Body of pancreas (tissue), 4 donors: ENCODE measurements at regions not wholly inside any gene's neighbourhood (a gene's known extent, or its start where the extent isn't known, plus 50 kb on each side); places are given as distances from the start of the nearest gene placed in this dataset.

ENCODE experiments used
- POLR2A ChIP-seq, 3 donors: fragments of 450-650 bp; IDR thresholded peaks; one replicate each; pipeline ENCODE4 v1.6.1; 2016; ENCODE audit warnings: antibody characterized with exemption in 3 of 3, mild to moderate bottlenecking in 2 of 3
- TF ChIP-seq, protein P1 (sequence below), 7 experiments: fragments of 450-650 bp in 4 of 7; fragments of 200-600 bp in 3 of 7; sonication (generic) in 3 of 7; IDR thresholded peaks; one replicate each; pipeline ENCODE4 v1.5.1; 2016 to 2019; ENCODE audit warnings: antibody characterized with exemption in 7 of 7

DNA sequence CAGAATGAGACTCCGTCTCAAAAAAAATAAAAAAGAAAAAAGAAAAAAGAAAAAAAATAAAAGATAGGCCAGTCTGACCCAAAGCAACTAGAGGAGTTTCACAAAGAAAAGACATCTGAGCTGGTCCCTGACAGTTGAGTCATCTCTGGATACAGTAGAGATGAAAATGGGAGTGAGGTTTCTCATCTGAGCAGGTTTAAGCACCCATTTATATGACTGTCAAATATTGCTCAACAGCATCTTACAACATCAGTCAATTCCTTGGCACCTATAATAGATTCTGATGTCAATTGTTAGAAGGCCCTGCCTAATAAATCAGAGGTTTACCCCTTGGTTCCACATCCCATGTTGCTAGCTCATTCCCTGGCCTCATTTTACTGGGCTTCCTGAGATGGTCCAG lies 490.5 kb downstream of the MAGEE1 start:
- TF ChIP-seq, protein P1, sequence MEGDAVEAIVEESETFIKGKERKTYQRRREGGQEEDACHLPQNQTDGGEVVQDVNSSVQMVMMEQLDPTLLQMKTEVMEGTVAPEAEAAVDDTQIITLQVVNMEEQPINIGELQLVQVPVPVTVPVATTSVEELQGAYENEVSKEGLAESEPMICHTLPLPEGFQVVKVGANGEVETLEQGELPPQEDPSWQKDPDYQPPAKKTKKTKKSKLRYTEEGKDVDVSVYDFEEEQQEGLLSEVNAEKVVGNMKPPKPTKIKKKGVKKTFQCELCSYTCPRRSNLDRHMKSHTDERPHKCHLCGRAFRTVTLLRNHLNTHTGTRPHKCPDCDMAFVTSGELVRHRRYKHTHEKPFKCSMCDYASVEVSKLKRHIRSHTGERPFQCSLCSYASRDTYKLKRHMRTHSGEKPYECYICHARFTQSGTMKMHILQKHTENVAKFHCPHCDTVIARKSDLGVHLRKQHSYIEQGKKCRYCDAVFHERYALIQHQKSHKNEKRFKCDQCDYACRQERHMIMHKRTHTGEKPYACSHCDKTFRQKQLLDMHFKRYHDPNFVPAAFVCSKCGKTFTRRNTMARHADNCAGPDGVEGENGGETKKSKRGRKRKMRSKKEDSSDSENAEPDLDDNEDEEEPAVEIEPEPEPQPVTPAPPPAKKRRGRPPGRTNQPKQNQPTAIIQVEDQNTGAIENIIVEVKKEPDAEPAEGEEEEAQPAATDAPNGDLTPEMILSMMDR (IDR thresholded peaks at IDR 0.05) = no peak
- TF ChIP-seq POLR2A (IDR thresholded peaks at IDR 0.05) = no peak
